ENCODE measurements at regions not wholly inside any gene's neighbourhood (a gene's known extent, or its start where the extent isn't known, plus 50 kb on each side); places are given as distances from the start of the nearest gene placed in this dataset.

GRCh38 chr12:126117502-126117901 lies 1052.3 kb downstream of the AACS start:
- no peak overlapping the region for H3K27ac ChIP-seq
- TF ChIP-seq CTCF (IDR thresholded peaks at IDR 0.05) (no peak), ZFX (IDR thresholded peaks at IDR 0.05; ENCODE audit: borderline replicate concordance) (no peak)

GRCh38 chr12:126139355-126139754 lies 1074.1 kb downstream of the AACS start:
- TF ChIP-seq CTCF (IDR thresholded peaks at IDR 0.05) (peak; percentile 49), ZFX (IDR thresholded peaks at IDR 0.05; ENCODE audit: borderline replicate concordance) (no peak)
- no peak overlapping the region for H3K27ac ChIP-seq

- no peak for TF ChIP-seq CTCF (IDR thresholded peaks at IDR 0.05)
- no peak for TF ChIP-seq ZFX (IDR thresholded peaks at IDR 0.05; ENCODE audit: borderline replicate concordance)
- H3K27ac ChIP-seq = no peak overlapping the region
Observed at GRCh38 chr12:126144603-126145002, 1079.4 kb downstream of the AACS start.

- H3K27ac ChIP-seq = no peak overlapping the region
- TF ChIP-seq CTCF (IDR thresholded peaks at IDR 0.05) = no peak
- TF ChIP-seq ZFX (IDR thresholded peaks at IDR 0.05; ENCODE audit: borderline replicate concordance) = no peak
Observed at GRCh38 chr12:126147321-126147720, 1082.1 kb downstream of the AACS start.

- no peak for TF ChIP-seq ZFX (IDR thresholded peaks at IDR 0.05; ENCODE audit: borderline replicate concordance)
- TF ChIP-seq CTCF (IDR thresholded peaks at IDR 0.05) = no peak
- H3K27ac ChIP-seq = no peak overlapping the region
Observed at GRCh38 chr12:126156806-126157574, 1091.8 kb downstream of the AACS start.

DNA sequence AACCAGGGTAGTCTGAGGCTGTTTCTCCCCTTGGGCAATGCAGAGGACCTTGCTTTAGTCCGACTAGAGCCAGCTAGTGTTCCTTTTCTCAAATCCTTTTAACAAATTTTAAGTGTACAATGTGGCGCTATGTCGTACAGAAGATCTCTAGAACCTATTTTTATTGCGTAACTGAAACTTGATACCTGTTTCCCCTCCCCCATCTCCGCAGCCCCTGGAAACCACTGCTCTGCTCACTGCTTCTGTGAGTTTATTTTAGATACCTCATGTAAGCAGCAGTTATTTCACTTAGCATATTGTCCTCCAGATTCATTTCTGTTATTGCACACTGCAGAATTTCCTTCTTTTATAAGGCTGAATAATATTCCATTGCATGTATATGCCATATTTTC lies 1092.3 kb downstream of the AACS start:
- TF ChIP-seq ZFX (IDR thresholded peaks at IDR 0.05; ENCODE audit: borderline replicate concordance) (no peak), CTCF (IDR thresholded peaks at IDR 0.05) (no peak)
- no peak overlapping the region for H3K27ac ChIP-seq

GRCh38 chr12:126159139-126159538 lies 1093.9 kb downstream of the AACS start:
- TF ChIP-seq ZFX (IDR thresholded peaks at IDR 0.05; ENCODE audit: borderline replicate concordance) = no peak
- TF ChIP-seq CTCF (IDR thresholded peaks at IDR 0.05) = no peak
- no peak overlapping the region for H3K27ac ChIP-seq
